Caco-2 (cell line): ENCODE measurements at regions not wholly inside any gene's neighbourhood (a gene's known extent, or its start where the extent isn't known, plus 50 kb on each side); places are given as distances from the start of the nearest gene placed in this dataset.

Experiments
- BruUV-seq: library from RNA; stranded (reverse); fragments of 400-500 nt; replicated peaks from 2 replicates; lab custom pipeline; 2021; lab: Mats Ljungman, UMichigan
- CTCF ChIA-PET: fragments of 300-600 bp; sonication (Branson Sonifier 250); formaldehyde crosslinking; loops from one replicate; lab custom pipeline; 2022; ENCODE audit warnings: antibody characterized with exemption; lab: Charles Lee
- POLR2A ChIA-PET: fragments of 300-600 bp; sonication (Branson Sonifier 250); formaldehyde crosslinking; loops from one replicate; lab custom pipeline; 2022; ENCODE audit warnings: antibody characterized with exemption; lab: Charles Lee
- DNase-seq, 2 experiments: peaks; one replicate each; pipeline versions ENCODE4 v3.0.0 to v3.0.0-alpha.2; 2020 to 2022
- H3K27me3 ChIP-seq: replicated peaks from 2 replicates; pipeline ENCODE4 v1.6.0; 2011; ENCODE audit warnings: low read length; ENCODE audit not compliant: control insufficient read depth, insufficient read depth
- H3K36me3 ChIP-seq: 2 replicates; pipeline ENCODE4 v1.5.1; 2011; ENCODE audit warnings: low read length; ENCODE audit not compliant: control insufficient read depth, insufficient read depth
- H3K4me1 ChIP-seq: fragments of 250-450 bp; sonication (Bioruptor Pico); 2 replicates; pipeline ENCODE4 v1.5.1; 2020; ENCODE audit warnings: mild to moderate bottlenecking
- H3K4me3 ChIP-seq: 2 replicates; pipeline ENCODE4 v1.5.1; 2011; ENCODE audit warnings: low read depth, mild to moderate bottlenecking, control low read depth, low read length
- H3K9me3 ChIP-seq: fragments of 250-450 bp; sonication (Bioruptor Pico); 2 replicates; pipeline ENCODE4 v1.5.1; 2020; ENCODE audit warnings: mild to moderate bottlenecking, moderate library complexity
- H3K27ac Mint-ChIP-seq: one replicate; pipeline ENCODE4 v1.8.0; 2022; ENCODE audit warnings: mixed read lengths; ENCODE audit not compliant: unreplicated experiment
- H3K27me3 Mint-ChIP-seq: one replicate; pipeline ENCODE4 v1.8.0; 2022; ENCODE audit warnings: mixed read lengths; ENCODE audit not compliant: insufficient read depth, unreplicated experiment
- H3K36me3 Mint-ChIP-seq: one replicate; pipeline ENCODE4 v1.8.0; 2022; ENCODE audit warnings: mild to moderate bottlenecking, mixed read lengths; ENCODE audit not compliant: insufficient read depth, unreplicated experiment
- H3K4me1 Mint-ChIP-seq: one replicate; pipeline ENCODE4 v1.8.0; 2022; ENCODE audit warnings: low read depth, mixed read lengths; ENCODE audit not compliant: unreplicated experiment
- H3K4me3 Mint-ChIP-seq: one replicate; pipeline ENCODE4 v1.8.0; 2022; ENCODE audit warnings: mild to moderate bottlenecking, moderate library complexity, mixed read lengths; ENCODE audit not compliant: unreplicated experiment
- H3K9me3 Mint-ChIP-seq: one replicate; pipeline ENCODE4 v1.8.0; 2022; ENCODE audit warnings: mixed read lengths; ENCODE audit not compliant: unreplicated experiment
- CTCF ChIP-seq, 2 experiments: fragments of 200-600 bp in 1 of 2; IDR thresholded peaks; 1 replicate in 1 of 2; 2 replicates in 1 of 2; pipeline versions ENCODE4 v1.5.1 to v1.8.0; 2011 to 2022; ENCODE audit warnings: antibody characterized with exemption in 1 of 2, control low read depth in 1 of 2, inconsistent platforms in 1 of 2, low read depth in 1 of 2, low read length in 1 of 2, mild to moderate bottlenecking in 1 of 2, moderate library complexity in 1 of 2; ENCODE audit not compliant: insufficient read depth in 1 of 2, severe bottlenecking in 1 of 2, unreplicated experiment in 1 of 2
- intact Hi-C: fragments of 100-400 bp; cut with micrococcal nuclease; formaldehyde crosslinking; loops from one replicate; pipeline ENCODE4 v1.10.0; 2022; ENCODE audit not compliant: unreplicated experiment

GRCh38 chr15:77553257-77553656, 79.5 kb downstream of the LINGO1 start:
- Mint-ChIP-seq H3K27ac (no peak overlapping the region), H3K4me1 (peaks cover under 1% of the 10 kb centered on the region), H3K27me3 (no peaks in the 10 kb centered on the region), H3K9me3 (no peaks in the 10 kb centered on the region), H3K36me3 (no peaks in the 10 kb centered on the region), H3K4me3 (no peak overlapping the region)
- intact Hi-C loops: no loop called here
- no peak for TF ChIP-seq CTCF (IDR thresholded peaks at IDR 0.05; ENCODE audit: insufficient read depth in 1 of 2, low read depth in 1 of 2, low read length in 1 of 2, severe bottlenecking in 1 of 2, unreplicated experiment in 1 of 2)
- POLR2A ChIA-PET: no interaction called here
- no peaks in the 10 kb centered on the region for H3K36me3 ChIP-seq
- H3K27me3 ChIP-seq: no peaks in the 10 kb centered on the region
- no TSS peak for BruUV-seq
- no peaks in the 10 kb centered on the region for H3K9me3 ChIP-seq
- H3K4me1 ChIP-seq: no peaks in the 10 kb centered on the region; the same call in 1 of the 2 replicates
- H3K4me3 ChIP-seq: no peak overlapping the region
- DNase-seq: no peak
- CTCF ChIA-PET: no interaction called here

GRCh38 chr15:77552066-77552465, 80.6 kb downstream of the LINGO1 start:
- no peaks in the 10 kb centered on the region for H3K36me3 ChIP-seq
- Mint-ChIP-seq H3K27ac (no peak overlapping the region), H3K27me3 (no peaks in the 10 kb centered on the region), H3K9me3 (no peaks in the 10 kb centered on the region), H3K36me3 (no peaks in the 10 kb centered on the region), H3K4me3 (no peak overlapping the region), H3K4me1 (no peaks in the 10 kb centered on the region)
- intact Hi-C loops: no loop called here
- no peaks in the 10 kb centered on the region for H3K27me3 ChIP-seq
- no peaks in the 10 kb centered on the region; the same call in 1 of the 2 replicates for H3K4me1 ChIP-seq
- H3K9me3 ChIP-seq: no peaks in the 10 kb centered on the region
- ChIA-PET POLR2A (no interaction called here), CTCF (interaction anchor here (0.6 kb wide), 1 partner anchor 9 kb away, joined by 10 read pairs; no protein-coding TSS in a partner anchor)
- H3K4me3 ChIP-seq: no peak overlapping the region
- BruUV-seq: no TSS peak
- no peak for DNase-seq
- TF ChIP-seq CTCF (IDR thresholded peaks at IDR 0.05; ENCODE audit: insufficient read depth in 1 of 2, low read depth in 1 of 2, low read length in 1 of 2, severe bottlenecking in 1 of 2, unreplicated experiment in 1 of 2): no peak

- no peak overlapping the region for H3K4me3 Mint-ChIP-seq
- no peaks in the 10 kb centered on the region for H3K27me3 ChIP-seq
- no peaks in the 10 kb centered on the region for H3K27me3 Mint-ChIP-seq
- POLR2A ChIA-PET: no interaction called here
- TF ChIP-seq CTCF (IDR thresholded peaks at IDR 0.05; ENCODE audit: insufficient read depth in 1 of 2, low read depth in 1 of 2, low read length in 1 of 2, severe bottlenecking in 1 of 2, unreplicated experiment in 1 of 2): no peak
- H3K4me3 ChIP-seq: no peak overlapping the region
- no peaks in the 10 kb centered on the region for H3K9me3 Mint-ChIP-seq
- no peak overlapping the region for H3K27ac Mint-ChIP-seq
- H3K36me3 Mint-ChIP-seq: no peaks in the 10 kb centered on the region
- peaks cover 3% of the 10 kb centered on the region; the same call in 1 of the 2 replicates for H3K4me1 ChIP-seq
- H3K9me3 ChIP-seq: no peaks in the 10 kb centered on the region
- no peaks in the 10 kb centered on the region for H3K36me3 ChIP-seq
- H3K4me1 Mint-ChIP-seq: no peaks in the 10 kb centered on the region
- CTCF ChIA-PET: no interaction called here
- intact Hi-C loops: no loop called here
- no TSS peak for BruUV-seq
- no peak for DNase-seq
Measured at GRCh38 chr15:77550301-77551251, 82.1 kb downstream of the LINGO1 start.
